GM18505 (cell line): ENCODE measurements at regions not wholly inside any gene's neighbourhood (a gene's known extent, or its start where the extent isn't known, plus 50 kb on each side); places are given as distances from the start of the nearest gene placed in this dataset.

Experiments
- ATAC-seq: cut with Tn5 transposase; IDR thresholded peaks from one replicate; pipeline ENCODE4 v1.9.1; 2021; ENCODE audit not compliant: unreplicated experiment
- POLR2A ChIP-seq: IDR thresholded peaks from 4 replicates; pipeline ENCODE4 v1.6.1; 2011; ENCODE audit warnings: borderline replicate concordance; ENCODE audit not compliant: insufficient read depth, insufficient read length; ENCODE audit errors: extremely low read depth

- no peak for ATAC-seq
- no peak for TF ChIP-seq POLR2A
These were observed 1468.6 kb upstream of the MIR17HG start for GRCh38 chr13:89878904-89879303.

- no peak for TF ChIP-seq POLR2A
- ATAC-seq, result no peak
These were observed 1467.3 kb upstream of the MIR17HG start for GRCh38 chr13:89880201-89880600.

GRCh38 chr13:89883893-89884448, 1463.5 kb upstream of the MIR17HG start:
- no peak for TF ChIP-seq POLR2A
- no peak for ATAC-seq

GRCh38 chr13:89890806-89891205, 1456.7 kb upstream of the MIR17HG start:
- no peak for TF ChIP-seq POLR2A
- no peak for ATAC-seq

GRCh38 chr13:89891416-89891815, 1456.1 kb upstream of the MIR17HG start:
- no peak for TF ChIP-seq POLR2A
- ATAC-seq, result no peak

- peak; percentile 92 for ATAC-seq
- no peak for TF ChIP-seq POLR2A
These were observed 1449.8 kb upstream of the MIR17HG start for GRCh38 chr13:89897681-89898080.

GRCh38 chr13:89899302-89900103, 1448.0 kb upstream of the MIR17HG start:
- TF ChIP-seq POLR2A, result no peak
- ATAC-seq, result no peak

GRCh38 chr13:89900104-89900765, 1447.3 kb upstream of the MIR17HG start:
- no peak for TF ChIP-seq POLR2A
- no peak for ATAC-seq

GRCh38 chr13:89902223-89902622, 1445.3 kb upstream of the MIR17HG start:
- TF ChIP-seq POLR2A, result no peak
- no peak for ATAC-seq

GRCh38 chr13:89903115-89903514, 1444.4 kb upstream of the MIR17HG start:
- no peak for TF ChIP-seq POLR2A
- ATAC-seq, result no peak

GRCh38 chr13:89910166-89910565, 1437.3 kb upstream of the MIR17HG start:
- no peak for ATAC-seq
- no peak for TF ChIP-seq POLR2A

GRCh38 chr13:89916551-89916950, 1430.9 kb upstream of the MIR17HG start:
- ATAC-seq, result no peak
- TF ChIP-seq POLR2A, result no peak

GRCh38 chr13:89920461-89920860, 1427.0 kb upstream of the MIR17HG start:
- ATAC-seq, result no peak
- no peak for TF ChIP-seq POLR2A

GRCh38 chr13:89923052-89923451, 1424.4 kb upstream of the MIR17HG start:
- no peak for ATAC-seq
- TF ChIP-seq POLR2A, result no peak
